Left ventricle myocardium inferior (tissue), 1 donor: ENCODE measurements at regions not wholly inside any gene's neighbourhood (a gene's known extent, or its start where the extent isn't known, plus 50 kb on each side); places are given as distances from the start of the nearest gene placed in this dataset.

Experiments used
- DNase-seq: peaks from one replicate; pipeline ENCODE4 v3.0.0-alpha.2; 2020
- H3K27ac ChIP-seq: fragments of 200-600 bp; replicated peaks from 2 replicates; pipeline ENCODE4 v1.8.0; 2021
- H3K27me3 ChIP-seq: fragments of 200-600 bp; 2 replicates; pipeline ENCODE4 v1.8.0; 2021; ENCODE audit warnings: low read depth
- H3K36me3 ChIP-seq: fragments of 200-600 bp; 2 replicates; pipeline ENCODE4 v1.8.0; 2021
- H3K4me1 ChIP-seq: fragments of 200-600 bp; 2 replicates; pipeline ENCODE4 v1.8.0; 2021
- H3K4me3 ChIP-seq: fragments of 200-600 bp; 2 replicates; pipeline ENCODE4 v1.8.0; 2021; ENCODE audit warnings: mild to moderate bottlenecking, moderate library complexity
- H3K9me3 ChIP-seq: fragments of 200-600 bp; replicated peaks from 2 replicates; pipeline ENCODE4 v1.8.0; 2021
- CTCF ChIP-seq: fragments of 200-600 bp; IDR thresholded peaks from 2 replicates; pipeline ENCODE4 v1.8.0; 2021; ENCODE audit warnings: antibody characterized with exemption, mild to moderate bottlenecking, borderline replicate concordance
- intact Hi-C: fragments of 100-400 bp; cut with micrococcal nuclease; formaldehyde crosslinking; loops from one replicate; pipeline ENCODE4 v1.11.0; 2022
- donor health status: DM: no; HTN: yes; CAD: no; lungs with severe emphysema.

- no peak for TF ChIP-seq CTCF
- H3K4me3 ChIP-seq, result no peak overlapping the region
- no peaks in the 10 kb centered on the region for H3K27me3 ChIP-seq
- peaks cover 36% of the 10 kb centered on the region for H3K9me3 ChIP-seq
- no peak for DNase-seq
- H3K4me1 ChIP-seq, result no peaks in the 10 kb centered on the region
- no peak overlapping the region for H3K27ac ChIP-seq
- intact Hi-C loops, result no loop called here
- no peaks in the 10 kb centered on the region for H3K36me3 ChIP-seq
Observed at GRCh38 chr9:19690128-19690527, 98.7 kb downstream of the SLC24A2 start.

DNA sequence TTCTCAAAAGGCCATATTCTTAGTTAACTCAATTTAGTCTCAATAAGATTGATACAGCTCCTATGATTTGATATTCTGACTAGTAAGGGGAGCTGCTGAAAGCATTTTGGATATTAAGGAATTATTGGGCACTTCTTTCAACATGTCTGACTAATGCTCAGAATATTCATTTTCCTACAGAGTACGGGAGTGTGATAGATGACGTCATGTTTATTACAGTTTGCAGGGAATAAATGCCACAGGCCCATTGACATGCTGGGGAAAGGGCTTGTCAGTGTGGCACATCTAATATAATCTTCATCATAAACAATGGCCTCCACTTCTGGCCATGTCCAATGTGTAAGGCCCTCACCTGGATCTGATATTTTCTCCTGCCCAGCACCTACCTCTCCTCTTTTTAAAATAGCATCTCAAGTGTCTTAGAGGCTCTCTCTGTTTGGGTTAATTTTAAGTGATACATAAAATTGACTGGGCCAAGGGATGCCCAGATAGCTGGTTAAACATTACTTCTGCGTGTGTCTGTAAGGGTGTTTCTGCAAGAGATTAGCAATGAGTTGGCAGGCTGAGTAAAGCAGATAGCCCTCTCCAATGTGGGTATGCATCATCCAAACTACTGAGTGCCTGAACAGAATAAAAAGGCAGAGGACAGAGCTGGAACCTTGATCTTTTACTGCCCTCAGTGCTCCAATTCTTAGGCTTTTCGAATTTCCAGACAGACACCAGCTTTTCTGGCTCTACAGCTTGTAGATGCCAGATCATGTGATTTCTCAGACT, 99.3 kb downstream of the SLC24A2 start:
- Histone ChIP-seq H3K9me3 (peaks cover 36% of the 10 kb centered on the region), H3K27me3 (no peaks in the 10 kb centered on the region), H3K4me1 (no peaks in the 10 kb centered on the region), H3K4me3 (no peak overlapping the region), H3K36me3 (no peaks in the 10 kb centered on the region), H3K27ac (no peak overlapping the region)
- intact Hi-C loops, result no loop called here
- no peak for DNase-seq
- no peak for TF ChIP-seq CTCF

DNA sequence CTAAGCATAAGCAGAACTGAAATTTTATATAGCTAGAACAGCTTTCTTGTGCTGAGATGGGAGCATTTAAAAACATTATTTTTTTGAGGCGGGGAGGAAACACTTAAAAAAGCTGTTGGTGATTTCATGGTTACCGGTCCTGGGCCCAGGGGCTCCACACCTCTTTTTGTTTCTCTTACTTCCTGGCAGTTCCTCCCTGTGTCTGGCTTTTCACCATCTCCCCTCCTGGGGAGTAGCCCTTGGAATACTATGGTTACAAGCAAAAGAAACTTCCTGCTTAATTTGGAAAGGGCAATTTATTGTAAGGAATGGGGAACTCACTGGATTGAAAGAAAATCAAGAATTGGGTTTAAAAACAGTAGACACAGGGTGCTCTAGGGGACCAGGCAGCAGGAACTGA, 105.1 kb downstream of the SLC24A2 start:
- peaks cover 23% of the 10 kb centered on the region for H3K9me3 ChIP-seq
- no peaks in the 10 kb centered on the region for H3K4me1 ChIP-seq
- no peak overlapping the region for H3K27ac ChIP-seq
- no peak for TF ChIP-seq CTCF
- H3K27me3 ChIP-seq, result no peaks in the 10 kb centered on the region
- no peaks in the 10 kb centered on the region for H3K36me3 ChIP-seq
- intact Hi-C loops, result no loop called here
- H3K4me3 ChIP-seq, result no peak overlapping the region
- DNase-seq, result no peak

- Histone ChIP-seq H3K9me3 (peaks cover 20% of the 10 kb centered on the region), H3K27ac (no peak overlapping the region), H3K36me3 (no peaks in the 10 kb centered on the region), H3K27me3 (no peaks in the 10 kb centered on the region), H3K4me3 (no peak overlapping the region), H3K4me1 (no peaks in the 10 kb centered on the region)
- TF ChIP-seq CTCF, result no peak
- intact Hi-C loops, result no loop called here
- no peak for DNase-seq
Observed at GRCh38 chr9:19682397-19682796, 106.4 kb downstream of the SLC24A2 start.

GRCh38 chr9:19681846-19682245, 107.0 kb downstream of the SLC24A2 start:
- H3K9me3 ChIP-seq, result peaks cover 15% of the 10 kb centered on the region
- no peaks in the 10 kb centered on the region for H3K27me3 ChIP-seq
- intact Hi-C loops, result no loop called here
- no peak overlapping the region for H3K27ac ChIP-seq
- TF ChIP-seq CTCF, result no peak
- H3K4me3 ChIP-seq, result no peak overlapping the region
- no peak for DNase-seq
- H3K4me1 ChIP-seq, result no peaks in the 10 kb centered on the region
- H3K36me3 ChIP-seq, result no peaks in the 10 kb centered on the region
